WTC11 (cell line): ENCODE measurements at regions not wholly inside any gene's neighbourhood (a gene's known extent, or its start where the extent isn't known, plus 50 kb on each side); places are given as distances from the start of the nearest gene placed in this dataset.
"Not testable (repeated sequence)": the region's sequence is repeated elsewhere in the genome, so short reads cannot be mapped to it uniquely, and the experiment has no call there.

Experiments used
- ATAC-seq: fragments of 200-7000 bp; cut with Tn5 transposase; 2 replicates; pipeline ENCODE4 v1.10.0; 2021; ENCODE audit warnings: mild to moderate bottlenecking, moderate library complexity
- CTCF ChIA-PET: fragments of 300-600 bp; sonication (Branson Sonifier 250); formaldehyde crosslinking; loops from one replicate; lab custom pipeline; 2021; ENCODE audit warnings: antibody characterized with exemption; lab: Charles Lee
- POLR2A ChIA-PET: fragments of 350-600 bp; sonication (Branson Sonifier 250); formaldehyde crosslinking; loops from one replicate; lab custom pipeline; 2021; ENCODE audit warnings: antibody characterized with exemption; lab: Charles Lee
- DNase-seq: peaks from one replicate; pipeline ENCODE4 v3.0.0; 2021; ENCODE audit warnings: low spot score
- H3K27ac Mint-ChIP-seq: 2 replicates; pipeline ENCODE4 v1.8.0; 2021; ENCODE audit warnings: mixed read lengths
- H3K27me3 Mint-ChIP-seq: 2 replicates; pipeline ENCODE4 v1.8.0; 2021; ENCODE audit warnings: low read depth, mild to moderate bottlenecking, moderate library complexity, mixed read lengths
- H3K36me3 Mint-ChIP-seq: 2 replicates; pipeline ENCODE4 v1.8.0; 2021; ENCODE audit warnings: mixed read lengths
- H3K4me1 Mint-ChIP-seq: 2 replicates; pipeline ENCODE4 v1.8.0; 2022; ENCODE audit warnings: mixed read lengths
- H3K4me3 Mint-ChIP-seq: 2 replicates; pipeline ENCODE4 v1.8.0; 2021; ENCODE audit warnings: mild to moderate bottlenecking, moderate library complexity, mixed read lengths
- H3K9me3 Mint-ChIP-seq: 2 replicates; pipeline ENCODE4 v1.8.0; 2021; ENCODE audit warnings: mixed read lengths
- ELF4 ChIP-seq: sonication (generic); formaldehyde crosslinking; IDR thresholded peaks from 2 replicates; pipeline ENCODE4 v1.8.1; 2022; ENCODE audit warnings: low read depth, mild to moderate bottlenecking, moderate library complexity, missing genetic modification reagents
- NR1H2 ChIP-seq: sonication (generic); formaldehyde crosslinking; IDR thresholded peaks from 2 replicates; pipeline ENCODE4 v1.9.0; 2021; ENCODE audit warnings: mild to moderate bottlenecking, moderate library complexity, missing genetic modification reagents
- PRRX2 ChIP-seq: fragments of 250-450 bp; sonication (Bioruptor Pico); IDR thresholded peaks from 2 replicates; pipeline ENCODE4 v1.8.0; 2021; ENCODE audit warnings: mild to moderate bottlenecking
- RELA ChIP-seq: sonication (generic); formaldehyde crosslinking; IDR thresholded peaks from 2 replicates; pipeline ENCODE4 v1.8.1; 2022; ENCODE audit warnings: missing genetic modification reagents, mild to moderate bottlenecking, borderline replicate concordance
- SOX15 ChIP-seq: fragments of 250-450 bp; sonication (Bioruptor Pico); IDR thresholded peaks from 2 replicates; pipeline ENCODE4 v1.9.0; 2021; ENCODE audit warnings: mild to moderate bottlenecking
- TEAD1 ChIP-seq: sonication (generic); formaldehyde crosslinking; IDR thresholded peaks from 2 replicates; pipeline ENCODE4 v1.8.0; 2022; ENCODE audit warnings: mild to moderate bottlenecking, missing genetic modification reagents
- TEAD4 ChIP-seq: sonication (generic); formaldehyde crosslinking; IDR thresholded peaks from 2 replicates; pipeline ENCODE4 v1.8.0; 2022; ENCODE audit warnings: mild to moderate bottlenecking, missing genetic modification reagents
- ZNF396 ChIP-seq: fragments of 250-450 bp; sonication (Bioruptor Pico); IDR thresholded peaks from 2 replicates; pipeline ENCODE4 v1.8.0; 2021; ENCODE audit warnings: mild to moderate bottlenecking, moderate library complexity, borderline replicate concordance
- TF ChIP-seq, protein P1 (sequence below): fragments of 250-450 bp; sonication (Bioruptor Pico); IDR thresholded peaks from 2 replicates; pipeline ENCODE4 v1.9.0; 2021; ENCODE audit warnings: mild to moderate bottlenecking
- TF ChIP-seq, protein P2 (sequence below): sonication (generic); formaldehyde crosslinking; IDR thresholded peaks from 2 replicates; pipeline ENCODE4 v1.8.0; 2022; ENCODE audit warnings: mild to moderate bottlenecking, missing genetic modification reagents
- TF ChIP-seq, protein P3 (sequence below): sonication (generic); formaldehyde crosslinking; IDR thresholded peaks from 2 replicates; pipeline ENCODE4 v1.8.0; 2022; ENCODE audit warnings: mild to moderate bottlenecking, missing genetic modification reagents
- TF ChIP-seq, protein P4 (sequence below): sonication (generic); formaldehyde crosslinking; IDR thresholded peaks from 2 replicates; pipeline ENCODE4 v1.8.1; 2022; ENCODE audit warnings: missing genetic modification reagents, borderline replicate concordance
- TF ChIP-seq, protein P5 (sequence below): sonication (generic); formaldehyde crosslinking; IDR thresholded peaks from 2 replicates; pipeline ENCODE4 v1.8.0; 2022; ENCODE audit warnings: mild to moderate bottlenecking, missing genetic modification reagents
- TF ChIP-seq, protein P6 (sequence below): sonication (generic); formaldehyde crosslinking; IDR thresholded peaks from 2 replicates; pipeline ENCODE4 v1.8.1; 2022; ENCODE audit warnings: low read depth, mild to moderate bottlenecking, moderate library complexity, missing genetic modification reagents, borderline replicate concordance
- TF ChIP-seq, protein P7 (sequence below): sonication (generic); formaldehyde crosslinking; IDR thresholded peaks from 2 replicates; pipeline ENCODE4 v1.8.1; 2023; ENCODE audit warnings: mild to moderate bottlenecking, missing genetic modification reagents, borderline replicate concordance

DNA sequence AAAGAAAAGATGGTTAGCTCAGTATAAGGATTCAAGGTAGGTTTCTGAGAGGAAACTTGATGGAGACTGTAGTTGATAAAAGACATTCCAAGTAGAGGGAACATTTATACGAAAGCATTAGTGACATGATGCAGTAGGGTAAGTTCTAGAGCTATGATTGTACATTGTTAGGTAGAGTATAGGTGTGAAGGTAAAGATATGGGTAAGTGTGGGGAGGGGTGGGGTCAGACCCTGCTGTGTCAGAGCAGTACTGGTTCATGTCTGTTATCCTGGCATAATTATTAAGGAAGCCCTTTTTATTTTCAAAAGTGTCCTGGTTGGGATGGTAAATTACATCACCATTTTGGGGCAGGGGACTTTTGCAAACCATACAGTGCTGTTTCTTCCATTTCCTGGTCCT lies 635.8 kb downstream of the COL12A1 start:
- no peak overlapping the region for H3K4me3 Mint-ChIP-seq

DNA sequence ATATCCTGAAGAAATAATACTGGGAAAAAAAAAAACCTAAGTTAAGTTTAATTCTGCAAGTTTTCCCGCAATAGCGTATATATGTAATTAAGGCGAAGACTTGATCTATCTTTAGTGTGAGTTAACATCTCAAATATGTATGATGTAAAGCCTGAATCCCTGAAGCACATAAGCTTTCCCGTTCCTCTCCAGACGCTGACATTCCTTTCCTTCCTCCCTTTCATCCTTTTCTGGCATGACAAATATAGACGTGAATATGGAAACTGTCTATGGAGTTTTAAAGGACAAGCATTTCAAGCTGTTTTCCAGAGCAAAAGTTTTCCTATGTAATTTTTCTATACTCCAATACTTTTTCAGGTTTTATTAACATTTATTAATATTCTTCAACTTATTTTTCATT lies 637.0 kb downstream of the COL12A1 start:
- ChIA-PET CTCF (no interaction called here), POLR2A (no interaction called here)
- Mint-ChIP-seq H3K27ac (no peak overlapping the region), H3K27me3 (no peaks in the 10 kb centered on the region; the same call in 1 of the 2 replicates), H3K4me1 (no peaks in the 10 kb centered on the region; the same call in 1 of the 2 replicates), H3K9me3 (no peaks in the 10 kb centered on the region), H3K4me3 (no peak overlapping the region), H3K36me3 (no peaks in the 10 kb centered on the region)
- DNase-seq (no peak), ATAC-seq (no peak)
- TF ChIP-seq NR1H2 (CRISPR knock-in tag): no peak
- TF ChIP-seq SOX15 (CRISPR knock-in tag): no peak
- TF ChIP-seq, protein P1, sequence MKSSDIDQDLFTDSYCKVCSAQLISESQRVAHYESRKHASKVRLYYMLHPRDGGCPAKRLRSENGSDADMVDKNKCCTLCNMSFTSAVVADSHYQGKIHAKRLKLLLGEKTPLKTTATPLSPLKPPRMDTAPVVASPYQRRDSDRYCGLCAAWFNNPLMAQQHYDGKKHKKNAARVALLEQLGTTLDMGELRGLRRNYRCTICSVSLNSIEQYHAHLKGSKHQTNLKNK (CRISPR knock-in tag): no peak
- TF ChIP-seq TEAD1: no peak
- no peak for TF ChIP-seq ZNF396 (CRISPR knock-in tag)
- no peak for TF ChIP-seq TEAD4
- no peak for TF ChIP-seq PRRX2
- TF ChIP-seq RELA: no peak
- TF ChIP-seq, protein P2, sequence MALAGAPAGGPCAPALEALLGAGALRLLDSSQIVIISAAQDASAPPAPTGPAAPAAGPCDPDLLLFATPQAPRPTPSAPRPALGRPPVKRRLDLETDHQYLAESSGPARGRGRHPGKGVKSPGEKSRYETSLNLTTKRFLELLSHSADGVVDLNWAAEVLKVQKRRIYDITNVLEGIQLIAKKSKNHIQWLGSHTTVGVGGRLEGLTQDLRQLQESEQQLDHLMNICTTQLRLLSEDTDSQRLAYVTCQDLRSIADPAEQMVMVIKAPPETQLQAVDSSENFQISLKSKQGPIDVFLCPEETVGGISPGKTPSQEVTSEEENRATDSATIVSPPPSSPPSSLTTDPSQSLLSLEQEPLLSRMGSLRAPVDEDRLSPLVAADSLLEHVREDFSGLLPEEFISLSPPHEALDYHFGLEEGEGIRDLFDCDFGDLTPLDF (CRISPR knock-in tag): no peak
- TF ChIP-seq, protein P3, sequence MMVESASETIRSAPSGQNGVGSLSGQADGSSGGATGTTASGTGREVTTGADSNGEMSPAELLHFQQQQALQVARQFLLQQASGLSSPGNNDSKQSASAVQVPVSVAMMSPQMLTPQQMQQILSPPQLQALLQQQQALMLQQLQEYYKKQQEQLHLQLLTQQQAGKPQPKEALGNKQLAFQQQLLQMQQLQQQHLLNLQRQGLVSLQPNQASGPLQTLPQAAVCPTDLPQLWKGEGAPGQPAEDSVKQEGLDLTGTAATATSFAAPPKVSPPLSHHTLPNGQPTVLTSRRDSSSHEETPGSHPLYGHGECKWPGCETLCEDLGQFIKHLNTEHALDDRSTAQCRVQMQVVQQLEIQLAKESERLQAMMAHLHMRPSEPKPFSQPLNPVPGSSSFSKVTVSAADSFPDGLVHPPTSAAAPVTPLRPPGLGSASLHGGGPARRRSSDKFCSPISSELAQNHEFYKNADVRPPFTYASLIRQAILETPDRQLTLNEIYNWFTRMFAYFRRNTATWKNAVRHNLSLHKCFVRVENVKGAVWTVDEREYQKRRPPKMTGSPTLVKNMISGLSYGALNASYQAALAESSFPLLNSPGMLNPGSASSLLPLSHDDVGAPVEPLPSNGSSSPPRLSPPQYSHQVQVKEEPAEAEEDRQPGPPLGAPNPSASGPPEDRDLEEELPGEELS (CRISPR knock-in tag): no peak
- TF ChIP-seq, protein P4, sequence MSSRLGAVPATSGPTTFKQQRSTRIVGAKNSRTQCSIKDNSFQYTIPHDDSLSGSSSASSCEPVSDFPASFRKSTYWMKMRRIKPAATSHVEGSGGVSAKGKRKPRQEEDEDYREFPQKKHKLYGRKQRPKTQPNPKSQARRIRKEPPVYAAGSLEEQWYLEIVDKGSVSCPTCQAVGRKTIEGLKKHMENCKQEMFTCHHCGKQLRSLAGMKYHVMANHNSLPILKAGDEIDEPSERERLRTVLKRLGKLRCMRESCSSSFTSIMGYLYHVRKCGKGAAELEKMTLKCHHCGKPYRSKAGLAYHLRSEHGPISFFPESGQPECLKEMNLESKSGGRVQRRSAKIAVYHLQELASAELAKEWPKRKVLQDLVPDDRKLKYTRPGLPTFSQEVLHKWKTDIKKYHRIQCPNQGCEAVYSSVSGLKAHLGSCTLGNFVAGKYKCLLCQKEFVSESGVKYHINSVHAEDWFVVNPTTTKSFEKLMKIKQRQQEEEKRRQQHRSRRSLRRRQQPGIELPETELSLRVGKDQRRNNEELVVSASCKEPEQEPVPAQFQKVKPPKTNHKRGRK (CRISPR knock-in tag): no peak
- TF ChIP-seq, protein P5, sequence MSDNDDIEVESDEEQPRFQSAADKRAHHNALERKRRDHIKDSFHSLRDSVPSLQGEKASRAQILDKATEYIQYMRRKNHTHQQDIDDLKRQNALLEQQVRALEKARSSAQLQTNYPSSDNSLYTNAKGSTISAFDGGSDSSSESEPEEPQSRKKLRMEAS (CRISPR knock-in tag): no peak
- TF ChIP-seq ELF4 (CRISPR knock-in tag): no peak

More for the DNA sequence above, 635.8 kb downstream of the COL12A1 start:
- no peak for DNase-seq
- Mint-ChIP-seq H3K27ac (no peak overlapping the region), H3K27me3 (no peaks in the 10 kb centered on the region; the same call in 1 of the 2 replicates), H3K4me1 (no peaks in the 10 kb centered on the region; the same call in 1 of the 2 replicates), H3K36me3 (no peaks in the 10 kb centered on the region), H3K9me3 (no peaks in the 10 kb centered on the region)
- CTCF ChIA-PET: no interaction called here
- TF ChIP-seq, protein P6, sequence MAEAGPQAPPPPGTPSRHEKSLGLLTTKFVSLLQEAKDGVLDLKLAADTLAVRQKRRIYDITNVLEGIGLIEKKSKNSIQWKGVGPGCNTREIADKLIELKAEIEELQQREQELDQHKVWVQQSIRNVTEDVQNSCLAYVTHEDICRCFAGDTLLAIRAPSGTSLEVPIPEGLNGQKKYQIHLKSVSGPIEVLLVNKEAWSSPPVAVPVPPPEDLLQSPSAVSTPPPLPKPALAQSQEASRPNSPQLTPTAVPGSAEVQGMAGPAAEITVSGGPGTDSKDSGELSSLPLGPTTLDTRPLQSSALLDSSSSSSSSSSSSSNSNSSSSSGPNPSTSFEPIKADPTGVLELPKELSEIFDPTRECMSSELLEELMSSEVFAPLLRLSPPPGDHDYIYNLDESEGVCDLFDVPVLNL (CRISPR knock-in tag): no peak
- TF ChIP-seq, protein P7, sequence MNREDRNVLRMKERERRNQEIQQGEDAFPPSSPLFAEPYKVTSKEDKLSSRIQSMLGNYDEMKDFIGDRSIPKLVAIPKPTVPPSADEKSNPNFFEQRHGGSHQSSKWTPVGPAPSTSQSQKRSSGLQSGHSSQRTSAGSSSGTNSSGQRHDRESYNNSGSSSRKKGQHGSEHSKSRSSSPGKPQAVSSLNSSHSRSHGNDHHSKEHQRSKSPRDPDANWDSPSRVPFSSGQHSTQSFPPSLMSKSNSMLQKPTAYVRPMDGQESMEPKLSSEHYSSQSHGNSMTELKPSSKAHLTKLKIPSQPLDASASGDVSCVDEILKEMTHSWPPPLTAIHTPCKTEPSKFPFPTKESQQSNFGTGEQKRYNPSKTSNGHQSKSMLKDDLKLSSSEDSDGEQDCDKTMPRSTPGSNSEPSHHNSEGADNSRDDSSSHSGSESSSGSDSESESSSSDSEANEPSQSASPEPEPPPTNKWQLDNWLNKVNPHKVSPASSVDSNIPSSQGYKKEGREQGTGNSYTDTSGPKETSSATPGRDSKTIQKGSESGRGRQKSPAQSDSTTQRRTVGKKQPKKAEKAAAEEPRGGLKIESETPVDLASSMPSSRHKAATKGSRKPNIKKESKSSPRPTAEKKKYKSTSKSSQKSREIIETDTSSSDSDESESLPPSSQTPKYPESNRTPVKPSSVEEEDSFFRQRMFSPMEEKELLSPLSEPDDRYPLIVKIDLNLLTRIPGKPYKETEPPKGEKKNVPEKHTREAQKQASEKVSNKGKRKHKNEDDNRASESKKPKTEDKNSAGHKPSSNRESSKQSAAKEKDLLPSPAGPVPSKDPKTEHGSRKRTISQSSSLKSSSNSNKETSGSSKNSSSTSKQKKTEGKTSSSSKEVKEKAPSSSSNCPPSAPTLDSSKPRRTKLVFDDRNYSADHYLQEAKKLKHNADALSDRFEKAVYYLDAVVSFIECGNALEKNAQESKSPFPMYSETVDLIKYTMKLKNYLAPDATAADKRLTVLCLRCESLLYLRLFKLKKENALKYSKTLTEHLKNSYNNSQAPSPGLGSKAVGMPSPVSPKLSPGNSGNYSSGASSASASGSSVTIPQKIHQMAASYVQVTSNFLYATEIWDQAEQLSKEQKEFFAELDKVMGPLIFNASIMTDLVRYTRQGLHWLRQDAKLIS (CRISPR knock-in tag): no peak
- TF ChIP-seq, protein P5 (CRISPR knock-in tag): no peak
- TF ChIP-seq TEAD4: no peak
- POLR2A ChIA-PET: no interaction called here
- no peak for ATAC-seq

DNA sequence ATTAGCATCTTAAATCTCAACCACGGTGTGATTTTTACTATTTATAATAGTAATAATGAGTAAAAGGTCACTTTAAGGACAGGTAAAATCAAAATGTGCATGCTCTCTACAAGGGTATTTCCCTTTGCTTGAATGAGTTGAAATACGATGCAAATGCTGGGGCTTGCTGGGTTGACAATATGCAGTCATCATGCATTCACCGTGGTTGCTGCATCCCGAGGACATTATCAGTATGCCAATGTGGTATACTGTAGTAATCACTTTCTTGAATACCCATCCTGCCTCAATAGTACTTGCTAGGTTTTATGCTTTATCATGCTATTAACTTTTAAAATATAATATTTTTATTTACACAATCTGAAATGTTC lies 637.9 kb downstream of the COL12A1 start:
- H3K9me3 Mint-ChIP-seq, H3K4me3 Mint-ChIP-seq, H3K27ac Mint-ChIP-seq, H3K36me3 Mint-ChIP-seq, H3K4me1 Mint-ChIP-seq, DNase-seq, H3K27me3 Mint-ChIP-seq, CTCF ChIA-PET, ATAC-seq, POLR2A ChIA-PET: not testable (repeated sequence)
